Esophagus squamous epithelium (tissue), 4 donors: ENCODE measurements at regions not wholly inside any gene's neighbourhood (a gene's known extent, or its start where the extent isn't known, plus 50 kb on each side); places are given as distances from the start of the nearest gene placed in this dataset.

Experiments
- POLR2A ChIP-seq, 4 donors: fragments of 450-650 bp; IDR thresholded peaks; one replicate each; pipeline ENCODE4 v1.6.1; 2017; ENCODE audit warnings: antibody characterized with exemption in 4 of 4, mild to moderate bottlenecking in 4 of 4, moderate library complexity in 3 of 4
- TF ChIP-seq, protein P1 (sequence below), 6 experiments: fragments of 450-650 bp in 4 of 6; fragments of 200-600 bp in 2 of 6; sonication (generic) in 2 of 6; IDR thresholded peaks; one replicate each; pipeline ENCODE4 v1.5.1; 2016 to 2019; ENCODE audit warnings: antibody characterized with exemption in 6 of 6, mild to moderate bottlenecking in 4 of 6, moderate library complexity in 4 of 6

- TF ChIP-seq, protein P1, sequence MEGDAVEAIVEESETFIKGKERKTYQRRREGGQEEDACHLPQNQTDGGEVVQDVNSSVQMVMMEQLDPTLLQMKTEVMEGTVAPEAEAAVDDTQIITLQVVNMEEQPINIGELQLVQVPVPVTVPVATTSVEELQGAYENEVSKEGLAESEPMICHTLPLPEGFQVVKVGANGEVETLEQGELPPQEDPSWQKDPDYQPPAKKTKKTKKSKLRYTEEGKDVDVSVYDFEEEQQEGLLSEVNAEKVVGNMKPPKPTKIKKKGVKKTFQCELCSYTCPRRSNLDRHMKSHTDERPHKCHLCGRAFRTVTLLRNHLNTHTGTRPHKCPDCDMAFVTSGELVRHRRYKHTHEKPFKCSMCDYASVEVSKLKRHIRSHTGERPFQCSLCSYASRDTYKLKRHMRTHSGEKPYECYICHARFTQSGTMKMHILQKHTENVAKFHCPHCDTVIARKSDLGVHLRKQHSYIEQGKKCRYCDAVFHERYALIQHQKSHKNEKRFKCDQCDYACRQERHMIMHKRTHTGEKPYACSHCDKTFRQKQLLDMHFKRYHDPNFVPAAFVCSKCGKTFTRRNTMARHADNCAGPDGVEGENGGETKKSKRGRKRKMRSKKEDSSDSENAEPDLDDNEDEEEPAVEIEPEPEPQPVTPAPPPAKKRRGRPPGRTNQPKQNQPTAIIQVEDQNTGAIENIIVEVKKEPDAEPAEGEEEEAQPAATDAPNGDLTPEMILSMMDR (IDR thresholded peaks at IDR 0.05) = no peak
- TF ChIP-seq POLR2A (IDR thresholded peaks at IDR 0.05) = no peak
Measured at GRCh38 chr1:213606252-213606820, 381.4 kb upstream of the PROX1 start.
